ENCODE measurements at regions not wholly inside any gene's neighbourhood (a gene's known extent, or its start where the extent isn't known, plus 50 kb on each side); places are given as distances from the start of the nearest gene placed in this dataset.

GRCh38 chr18:60319129-60319528, 53.4 kb downstream of the MC4R start:
- DNase-seq (no peak), ATAC-seq (no peak)
- Histone ChIP-seq H3K27me3 (ENCODE audit: insufficient read depth in 3 of 3, low read length in 2 of 3) (no peaks in the 10 kb centered on the region), H3K36me3 (ENCODE audit: insufficient read depth in 1 of 2, low read depth in 1 of 2) (no peaks in the 10 kb centered on the region), H3K27ac (no peak overlapping the region), H3K9me3 (peaks cover 4% of the 10 kb centered on the region), H3K4me1 (no peaks in the 10 kb centered on the region), H3K4me3 (no peak overlapping the region)
- no peak for TF ChIP-seq CTCF (IDR thresholded peaks at IDR 0.05)
- intact Hi-C loops (cut with DNase I), result no loop called here

GRCh38 chr18:60311676-60312360, 60.8 kb downstream of the MC4R start:
- no peak for TF ChIP-seq CTCF (IDR thresholded peaks at IDR 0.05)
- H3K27me3 ChIP-seq (ENCODE audit: insufficient read depth in 3 of 3, low read length in 2 of 3), result no peaks in the 10 kb centered on the region
- no peak overlapping the region for H3K4me3 ChIP-seq
- H3K4me1 ChIP-seq, result no peaks in the 10 kb centered on the region
- intact Hi-C loops (cut with DNase I), result no loop called here
- 62 to 72% (median 67%) methylated on average over 1 of the region's 1 CpG for WGBS, 3 donors
- ATAC-seq, result no peak
- no peak overlapping the region for H3K27ac ChIP-seq
- H3K9me3 ChIP-seq, result no peaks in the 10 kb centered on the region
- no peak for DNase-seq
- no peaks in the 10 kb centered on the region for H3K36me3 ChIP-seq (ENCODE audit: insufficient read depth in 1 of 2, low read depth in 1 of 2)

- Histone ChIP-seq H3K27ac (no peak overlapping the region), H3K27me3 (ENCODE audit: insufficient read depth in 3 of 3, low read length in 2 of 3) (no peaks in the 10 kb centered on the region), H3K9me3 (no peaks in the 10 kb centered on the region), H3K36me3 (ENCODE audit: insufficient read depth in 1 of 2, low read depth in 1 of 2) (no peaks in the 10 kb centered on the region), H3K4me1 (no peaks in the 10 kb centered on the region), H3K4me3 (no peak overlapping the region)
- TF ChIP-seq CTCF (IDR thresholded peaks at IDR 0.05), result no peak
- ATAC-seq (no peak), DNase-seq (no peak)
- intact Hi-C loops (cut with DNase I), result no loop called here
- 76 to 80% (median 79%) methylated on average over 4 of the region's 4 CpGs for WGBS, 3 donors
These were observed 76.9 kb downstream of the MC4R start for GRCh38 chr18:60295674-60296073.

- DNase-seq (no peak), ATAC-seq (no peak)
- TF ChIP-seq CTCF (IDR thresholded peaks at IDR 0.05), result no peak
- H3K4me3 ChIP-seq, result no peak overlapping the region
- no peak overlapping the region for H3K27ac ChIP-seq
- 74 to 80% (median 77%) methylated on average over 4 of the region's 4 CpGs for WGBS, 3 donors
- no peaks in the 10 kb centered on the region for H3K4me1 ChIP-seq
- intact Hi-C loops (cut with DNase I), result no loop called here
- H3K27me3 ChIP-seq (ENCODE audit: insufficient read depth in 3 of 3, low read length in 2 of 3), result no peaks in the 10 kb centered on the region
- no peaks in the 10 kb centered on the region for H3K9me3 ChIP-seq
- no peaks in the 10 kb centered on the region for H3K36me3 ChIP-seq (ENCODE audit: insufficient read depth in 1 of 2, low read depth in 1 of 2)
These were observed 80.4 kb downstream of the MC4R start for GRCh38 chr18:60292186-60292585.

GRCh38 chr18:60279391-60279790, 93.2 kb downstream of the MC4R start:
- no peak overlapping the region for H3K4me3 ChIP-seq
- TF ChIP-seq CTCF (IDR thresholded peaks at IDR 0.05), result no peak
- 37 to 46% (median 38%) methylated on average over 1 of the region's 1 CpG for WGBS, 3 donors
- H3K27ac ChIP-seq, result no peak overlapping the region
- H3K27me3 ChIP-seq (ENCODE audit: insufficient read depth in 3 of 3, low read length in 2 of 3), result no peaks in the 10 kb centered on the region
- H3K4me1 ChIP-seq, result no peaks in the 10 kb centered on the region
- intact Hi-C loops (cut with DNase I), result no loop called here
- H3K9me3 ChIP-seq, result no peaks in the 10 kb centered on the region
- DNase-seq (no peak), ATAC-seq (no peak)
- H3K36me3 ChIP-seq (ENCODE audit: insufficient read depth in 1 of 2, low read depth in 1 of 2), result no peaks in the 10 kb centered on the region

Data from psoas muscle (tissue), 7 donors.